Skeletal muscle cell (primary cell): ENCODE measurements at regions not wholly inside any gene's neighbourhood (a gene's known extent, or its start where the extent isn't known, plus 50 kb on each side); places are given as distances from the start of the nearest gene placed in this dataset.
"Not testable (repeated sequence)": the region's sequence is repeated elsewhere in the genome, so short reads cannot be mapped to it uniquely, and the experiment has no call there.

Experiments
- DNase-seq: peaks from one replicate; pipeline ENCODE4 v3.0.0-alpha.2; 2010; ENCODE audit warnings: low read depth
- H3K4me3 ChIP-seq: 2 replicates; pipeline ENCODE4 v1.5.1; 2011; ENCODE audit warnings: low read depth, mild to moderate bottlenecking, control low read depth, low read length, moderate library complexity

GRCh38 chr10:33919244-33919643 lies 584.8 kb upstream of the NRP1 start:
- no peak overlapping the region for H3K4me3 ChIP-seq

GRCh38 chr10:33917069-33917780 lies 582.8 kb upstream of the NRP1 start:
- DNase-seq = no peak
- H3K4me3 ChIP-seq = no peak overlapping the region

More at GRCh38 chr10:33919244-33919643, 584.8 kb upstream of the NRP1 start:
- no peak for DNase-seq

- DNase-seq = no peak
- H3K4me3 ChIP-seq = no peak overlapping the region
Observed at GRCh38 chr10:33914746-33915145, 580.3 kb upstream of the NRP1 start.

- no peak for DNase-seq
- no peak overlapping the region for H3K4me3 ChIP-seq
Observed at GRCh38 chr10:33913194-33913593, 578.7 kb upstream of the NRP1 start.

GRCh38 chr10:33909476-33909875 lies 575.0 kb upstream of the NRP1 start:
- not testable (repeated sequence) for H3K4me3 ChIP-seq, DNase-seq

GRCh38 chr10:33901166-33901565 lies 566.7 kb upstream of the NRP1 start:
- no peak overlapping the region for H3K4me3 ChIP-seq
- peak; percentile 73 for DNase-seq

GRCh38 chr10:33900596-33900995 lies 566.1 kb upstream of the NRP1 start:
- DNase-seq = no peak
- no peak overlapping the region for H3K4me3 ChIP-seq

GRCh38 chr10:33899578-33900531 lies 565.4 kb upstream of the NRP1 start:
- H3K4me3 ChIP-seq = no peak overlapping the region
- no peak for DNase-seq

GRCh38 chr10:33897291-33897752 lies 562.9 kb upstream of the NRP1 start:
- H3K4me3 ChIP-seq = no peak overlapping the region
- DNase-seq = no peak

GRCh38 chr10:33893506-33893905 lies 559.0 kb upstream of the NRP1 start:
- H3K4me3 ChIP-seq = no peak overlapping the region
- no peak for DNase-seq

GRCh38 chr10:33889371-33889770 lies 554.9 kb upstream of the NRP1 start:
- no peak overlapping the region for H3K4me3 ChIP-seq
- DNase-seq = no peak

GRCh38 chr10:33887188-33887587 lies 552.7 kb upstream of the NRP1 start:
- no peak for DNase-seq
- H3K4me3 ChIP-seq = no peak overlapping the region

- H3K4me3 ChIP-seq = no peak overlapping the region
- no peak for DNase-seq
Observed at GRCh38 chr10:33886299-33886698, 551.8 kb upstream of the NRP1 start.

- H3K4me3 ChIP-seq = no peak overlapping the region
- DNase-seq = no peak
Observed at GRCh38 chr10:33884604-33885003, 550.1 kb upstream of the NRP1 start.

GRCh38 chr10:33883881-33884280 lies 549.4 kb upstream of the NRP1 start:
- no peak overlapping the region for H3K4me3 ChIP-seq
- no peak for DNase-seq

GRCh38 chr10:33882996-33883395 lies 548.5 kb upstream of the NRP1 start:
- H3K4me3 ChIP-seq = no peak overlapping the region
- DNase-seq = no peak

- H3K4me3 ChIP-seq = no peak overlapping the region
- no peak for DNase-seq
Observed at GRCh38 chr10:33880291-33880690, 545.8 kb upstream of the NRP1 start.

- H3K4me3 ChIP-seq = no peak overlapping the region
- peak; percentile 88 for DNase-seq
Observed at GRCh38 chr10:33878238-33878786, 543.8 kb upstream of the NRP1 start.

GRCh38 chr10:33876584-33877400 lies 542.3 kb upstream of the NRP1 start:
- H3K4me3 ChIP-seq = no peak overlapping the region
- DNase-seq = no peak
